ENCODE measurements at regions not wholly inside any gene's neighbourhood (a gene's known extent, or its start where the extent isn't known, plus 50 kb on each side); places are given as distances from the start of the nearest gene placed in this dataset.

DNA sequence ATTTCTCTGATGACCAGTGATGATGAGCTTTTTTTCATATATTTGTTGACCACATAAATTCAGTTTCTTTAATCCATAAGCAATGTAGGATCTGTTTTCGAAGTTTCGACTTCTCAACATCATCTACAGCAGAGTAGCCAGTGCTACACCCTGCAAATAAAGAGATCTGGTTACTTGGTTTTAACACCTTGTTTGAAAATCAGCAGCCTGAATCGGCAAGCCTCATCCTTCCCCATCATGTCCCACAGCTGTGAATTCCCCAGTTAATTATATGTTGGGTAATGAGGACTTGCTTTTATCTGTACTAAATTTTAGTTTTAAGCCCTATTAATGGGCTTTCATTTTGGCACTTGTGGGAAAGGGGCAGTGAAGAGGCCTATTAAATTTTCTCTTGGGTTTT lies 80.6 kb downstream of the BMP2 start:
- H3K9me2 ChIP-seq (ENCODE audit: insufficient read depth): no peaks in the 10 kb centered on the region
- no peak overlapping the region for H3K4me2 ChIP-seq (ENCODE audit: unreplicated experiment)
- 54 to 63% methylated on average over 3 of the region's 3 CpGs for WGBS, 2 experiments (ENCODE audit: low coverage in 1 of 2, low lambda C conversion rate in 2 of 2, missing lambda C conversion rate in 2 of 2)
- DNase-seq: no peak
- H3F3A ChIP-seq (ENCODE audit: insufficient read depth): no peaks in the 10 kb centered on the region
- H2AFZ ChIP-seq: no peak overlapping the region
- no peak for TF ChIP-seq EZH2 (IDR thresholded peaks at IDR 0.05; ENCODE audit: insufficient read depth, poor library complexity, severe bottlenecking)
- no peak for TF ChIP-seq EZH2phosphoT487 (IDR thresholded peaks at IDR 0.05; ENCODE audit: insufficient read depth, low read depth)
- no peaks in the 10 kb centered on the region for H3K79me2 ChIP-seq (ENCODE audit: insufficient read depth)
- no peaks in the 10 kb centered on the region for H3K9me3 ChIP-seq (ENCODE audit: low read depth)
- in situ Hi-C loops (cut with MboI): loop anchor here (25.0 kb wide), 1 partner anchor 1014 kb away; no protein-coding TSS in a partner anchor
- no peak overlapping the region for H3K4me3 ChIP-seq
- no peaks in the 10 kb centered on the region for H3K4me1 ChIP-seq (ENCODE audit: insufficient read depth)
- no peaks in the 10 kb centered on the region for H3K36me3 ChIP-seq (ENCODE audit: low read depth)
- H3K9ac ChIP-seq: no peak overlapping the region
- H3K27ac ChIP-seq: no peak overlapping the region
- H3K27me3 ChIP-seq (replicated peaks; ENCODE audit: insufficient read depth): no peaks in the 10 kb centered on the region
- H4K20me1 ChIP-seq (ENCODE audit: insufficient read depth): no peaks in the 10 kb centered on the region

DNA sequence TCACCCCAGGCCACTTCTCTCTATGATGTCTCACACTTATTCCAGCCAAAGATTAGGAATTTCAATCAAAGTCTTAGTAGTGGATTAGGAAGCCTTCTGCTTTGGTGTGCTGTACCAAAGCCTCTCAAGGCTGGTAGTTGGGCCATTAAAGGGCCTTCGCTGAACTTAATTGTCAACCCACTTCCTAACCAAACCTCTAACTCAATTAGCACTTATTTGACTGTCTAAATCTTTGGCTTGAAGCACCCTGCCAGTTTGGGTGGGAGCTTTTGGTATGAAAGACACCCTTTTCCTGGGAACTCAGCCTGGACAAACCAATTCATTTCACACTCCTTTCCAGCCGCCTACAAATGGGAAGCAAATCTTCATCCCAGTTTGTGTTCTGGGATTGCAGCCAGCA lies 81.5 kb downstream of the BMP2 start:
- no peaks in the 10 kb centered on the region for H3K79me2 ChIP-seq (ENCODE audit: insufficient read depth)
- no peaks in the 10 kb centered on the region for H3K4me1 ChIP-seq (ENCODE audit: insufficient read depth)
- no peaks in the 10 kb centered on the region for H3K27me3 ChIP-seq (replicated peaks; ENCODE audit: insufficient read depth)
- no peaks in the 10 kb centered on the region for H3F3A ChIP-seq (ENCODE audit: insufficient read depth)
- H3K4me2 ChIP-seq (ENCODE audit: unreplicated experiment): no peak overlapping the region
- no peak overlapping the region for H3K27ac ChIP-seq
- no peaks in the 10 kb centered on the region for H3K9me3 ChIP-seq (ENCODE audit: low read depth)
- no peaks in the 10 kb centered on the region for H4K20me1 ChIP-seq (ENCODE audit: insufficient read depth)
- WGBS, 2 experiments (ENCODE audit: low coverage in 1 of 2, low lambda C conversion rate in 2 of 2, missing lambda C conversion rate in 2 of 2): 27 to 28% methylated on average over 2 of the region's 2 CpGs
- in situ Hi-C loops (cut with MboI): loop anchor here (25.0 kb wide), 1 partner anchor 1013 kb away; no protein-coding TSS in a partner anchor
- H2AFZ ChIP-seq: no peak overlapping the region
- no peaks in the 10 kb centered on the region for H3K9me2 ChIP-seq (ENCODE audit: insufficient read depth)
- no peak overlapping the region for H3K4me3 ChIP-seq
- H3K36me3 ChIP-seq (ENCODE audit: low read depth): no peaks in the 10 kb centered on the region
- H3K9ac ChIP-seq: no peak overlapping the region
- no peak for TF ChIP-seq EZH2 (IDR thresholded peaks at IDR 0.05; ENCODE audit: insufficient read depth, poor library complexity, severe bottlenecking)
- no peak for TF ChIP-seq EZH2phosphoT487 (IDR thresholded peaks at IDR 0.05; ENCODE audit: insufficient read depth, low read depth)
- no peak for DNase-seq

DNA sequence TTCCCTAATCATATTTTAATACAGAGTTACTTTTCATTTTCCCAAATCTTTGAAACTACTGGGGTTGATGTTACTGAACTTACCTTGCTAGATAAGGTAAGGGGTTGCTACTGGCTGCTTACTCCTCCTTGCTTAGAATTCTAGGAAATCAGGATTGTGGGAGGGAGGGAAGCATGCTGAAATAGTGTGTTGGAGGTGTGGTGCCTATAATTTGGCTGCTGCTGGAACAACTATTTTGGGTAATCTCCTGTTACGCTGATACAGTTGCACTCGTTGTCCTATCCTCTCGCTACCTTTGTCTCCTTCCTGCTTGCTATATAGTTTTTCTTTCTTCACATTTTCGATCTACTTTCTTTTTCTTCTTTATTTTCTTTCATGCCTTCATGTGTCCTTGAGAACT lies 83.7 kb downstream of the BMP2 start:
- Histone ChIP-seq H3F3A (ENCODE audit: insufficient read depth) (no peaks in the 10 kb centered on the region), H3K4me1 (ENCODE audit: insufficient read depth) (no peaks in the 10 kb centered on the region), H3K36me3 (ENCODE audit: low read depth) (no peaks in the 10 kb centered on the region), H3K9ac (no peak overlapping the region), H3K4me2 (ENCODE audit: unreplicated experiment) (no peak overlapping the region), H3K27me3 (replicated peaks; ENCODE audit: insufficient read depth) (no peaks in the 10 kb centered on the region), H3K9me3 (ENCODE audit: low read depth) (no peaks in the 10 kb centered on the region), H3K79me2 (ENCODE audit: insufficient read depth) (no peaks in the 10 kb centered on the region), H3K4me3 (no peak overlapping the region), H3K9me2 (ENCODE audit: insufficient read depth) (no peaks in the 10 kb centered on the region), H2AFZ (no peak overlapping the region), H4K20me1 (ENCODE audit: insufficient read depth) (no peaks in the 10 kb centered on the region), H3K27ac (no peak overlapping the region)
- 35% methylated on average over 4 of the region's 4 CpGs for WGBS, 2 experiments (ENCODE audit: low coverage in 1 of 2, low lambda C conversion rate in 2 of 2, missing lambda C conversion rate in 2 of 2)
- in situ Hi-C loops (cut with MboI): no loop called here
- TF ChIP-seq EZH2phosphoT487 (IDR thresholded peaks at IDR 0.05; ENCODE audit: insufficient read depth, low read depth): no peak
- no peak for TF ChIP-seq EZH2 (IDR thresholded peaks at IDR 0.05; ENCODE audit: insufficient read depth, poor library complexity, severe bottlenecking)
- DNase-seq: no peak

DNA sequence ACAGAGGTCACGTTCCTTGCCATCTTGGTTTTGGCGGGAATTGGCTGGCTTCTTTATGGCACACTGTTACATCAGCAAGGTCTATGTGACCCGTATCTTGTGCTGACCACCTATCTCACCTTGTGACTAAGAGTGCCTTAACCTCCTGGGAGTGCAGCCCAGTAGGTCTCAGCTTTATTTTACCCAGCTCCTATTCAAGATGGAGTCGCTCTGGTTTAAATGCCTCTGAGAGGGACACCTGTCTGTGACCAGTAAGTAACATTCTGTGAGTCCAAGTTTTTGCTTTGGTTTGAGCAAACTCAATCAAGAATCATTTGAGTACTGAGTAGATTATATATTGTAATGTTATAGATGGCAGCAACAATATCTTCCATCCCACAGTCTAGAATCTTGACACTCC lies 85.0 kb downstream of the BMP2 start:
- TF ChIP-seq EZH2 (IDR thresholded peaks at IDR 0.05; ENCODE audit: insufficient read depth, poor library complexity, severe bottlenecking) (no peak), EZH2phosphoT487 (IDR thresholded peaks at IDR 0.05; ENCODE audit: insufficient read depth, low read depth) (no peak)
- DNase-seq: no peak
- no peaks in the 10 kb centered on the region for H3K27me3 ChIP-seq (replicated peaks; ENCODE audit: insufficient read depth)
- H3K36me3 ChIP-seq (ENCODE audit: low read depth): no peaks in the 10 kb centered on the region
- 47 to 55% methylated on average over 4 of the region's 4 CpGs for WGBS, 2 experiments (ENCODE audit: low coverage in 1 of 2, low lambda C conversion rate in 2 of 2, missing lambda C conversion rate in 2 of 2)
- H2AFZ ChIP-seq: no peak overlapping the region
- H3K4me1 ChIP-seq (ENCODE audit: insufficient read depth): no peaks in the 10 kb centered on the region
- H3K9me3 ChIP-seq (ENCODE audit: low read depth): no peaks in the 10 kb centered on the region
- H3K9me2 ChIP-seq (ENCODE audit: insufficient read depth): no peaks in the 10 kb centered on the region
- no peaks in the 10 kb centered on the region for H4K20me1 ChIP-seq (ENCODE audit: insufficient read depth)
- H3F3A ChIP-seq (ENCODE audit: insufficient read depth): no peaks in the 10 kb centered on the region
- no peak overlapping the region for H3K9ac ChIP-seq
- in situ Hi-C loops (cut with MboI): no loop called here
- no peak overlapping the region for H3K4me3 ChIP-seq
- no peak overlapping the region for H3K4me2 ChIP-seq (ENCODE audit: unreplicated experiment)
- no peak overlapping the region for H3K27ac ChIP-seq
- no peaks in the 10 kb centered on the region for H3K79me2 ChIP-seq (ENCODE audit: insufficient read depth)

DNA sequence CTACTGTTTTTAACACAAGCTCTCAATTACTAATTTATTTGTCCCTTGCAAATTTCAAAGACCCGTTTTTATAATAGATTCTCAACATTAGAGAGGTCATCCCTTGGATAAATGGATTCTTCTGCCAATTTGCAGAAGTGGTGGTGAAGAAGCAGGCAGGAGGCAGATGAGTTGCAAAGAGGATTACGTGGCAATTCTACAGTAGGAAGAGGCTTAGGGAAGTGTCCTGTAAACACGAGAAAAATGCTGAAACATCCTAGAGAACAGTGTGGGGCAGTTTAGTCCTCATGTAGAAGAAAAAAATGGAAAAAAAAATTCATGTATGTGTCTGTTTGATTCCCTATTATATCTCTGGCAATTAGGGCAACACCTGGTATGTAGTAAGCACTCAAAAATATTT lies 87.6 kb downstream of the BMP2 start:
- H3K4me3 ChIP-seq: no peak overlapping the region
- H3K9ac ChIP-seq: no peak overlapping the region
- no peak overlapping the region for H3K27ac ChIP-seq
- no peaks in the 10 kb centered on the region for H3K4me1 ChIP-seq (ENCODE audit: insufficient read depth)
- no peaks in the 10 kb centered on the region for H4K20me1 ChIP-seq (ENCODE audit: insufficient read depth)
- DNase-seq: no peak
- no peaks in the 10 kb centered on the region for H3K36me3 ChIP-seq (ENCODE audit: low read depth)
- H3F3A ChIP-seq (ENCODE audit: insufficient read depth): no peaks in the 10 kb centered on the region
- TF ChIP-seq EZH2phosphoT487 (IDR thresholded peaks at IDR 0.05; ENCODE audit: insufficient read depth, low read depth) (no peak), EZH2 (IDR thresholded peaks at IDR 0.05; ENCODE audit: insufficient read depth, poor library complexity, severe bottlenecking) (no peak)
- in situ Hi-C loops (cut with MboI): no loop called here
- peaks cover 4% of the 10 kb centered on the region; the same call in 1 of the 2 replicates for H3K27me3 ChIP-seq (replicated peaks; ENCODE audit: insufficient read depth)
- H3K79me2 ChIP-seq (ENCODE audit: insufficient read depth): no peaks in the 10 kb centered on the region
- H2AFZ ChIP-seq: no peak overlapping the region
- no peaks in the 10 kb centered on the region for H3K9me2 ChIP-seq (ENCODE audit: insufficient read depth)
- 19 to 30% methylated on average over 3 of the region's 3 CpGs for WGBS, 2 experiments (ENCODE audit: low coverage in 1 of 2, low lambda C conversion rate in 2 of 2, missing lambda C conversion rate in 2 of 2)
- no peak overlapping the region for H3K4me2 ChIP-seq (ENCODE audit: unreplicated experiment)
- H3K9me3 ChIP-seq (ENCODE audit: low read depth): no peaks in the 10 kb centered on the region

Measured in GM23248 (cell line).